ENCODE measurements at regions not wholly inside any gene's neighbourhood (a gene's known extent, or its start where the extent isn't known, plus 50 kb on each side); places are given as distances from the start of the nearest gene placed in this dataset.

DNA sequence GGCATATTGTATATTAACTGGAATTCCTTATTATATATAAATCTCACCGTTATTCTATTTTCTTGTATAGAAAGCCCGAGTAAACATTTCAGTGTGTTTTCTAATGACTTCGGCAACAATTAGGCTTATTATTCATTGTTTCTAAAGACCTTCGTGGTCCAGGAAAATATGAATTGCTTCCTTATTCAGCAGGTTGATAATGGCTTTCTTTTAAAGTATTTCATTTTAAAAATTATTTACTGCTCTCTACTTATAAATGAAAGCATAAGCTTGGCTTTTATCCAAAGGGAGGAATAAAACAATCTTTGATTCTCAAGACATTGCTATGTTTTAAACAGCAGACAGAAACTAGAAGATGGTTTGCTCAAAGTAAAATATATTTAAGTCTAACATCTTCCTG, 198.4 kb upstream of the RGS18 start:
- Histone ChIP-seq H2BK20ac (ENCODE audit: low read depth, low read length) (no peak overlapping the region), H3K27me3 (ENCODE audit: control insufficient read depth, insufficient read depth, low read length) (no peaks in the 10 kb centered on the region), H2AFZ (replicated peaks; ENCODE audit: low read length, poor library complexity) (no peak overlapping the region), H4K8ac (ENCODE audit: low read depth in 2 of 2, low read length in 2 of 2) (no peak overlapping the region), H4K91ac (ENCODE audit: insufficient read depth, low read depth, low read length) (no peak overlapping the region), H3K36me3 (ENCODE audit: control insufficient read depth, insufficient read depth, low read length) (no peaks in the 10 kb centered on the region), H2BK5ac (ENCODE audit: low read depth, low read length, poor library complexity, severe bottlenecking) (no peak overlapping the region), H3K18ac (ENCODE audit: low read depth, low read length) (no peak overlapping the region), H4K5ac (ENCODE audit: low read depth, low read length) (no peak overlapping the region), H3K14ac (replicated peaks; ENCODE audit: low read depth, low read length) (no peak overlapping the region), H2BK120ac (ENCODE audit: low read depth, low read length) (no peak overlapping the region), H3K9ac (ENCODE audit: low read depth, low read length) (no peak overlapping the region), H2AK9ac (replicated peaks; ENCODE audit: low read depth, low read length, poor library complexity) (no peak overlapping the region), H3K27ac (ENCODE audit: insufficient read depth, low read length) (no peak overlapping the region), H3K4me3 (ENCODE audit: insufficient read depth, low read depth, low read length) (no peak overlapping the region), H3K56ac (ENCODE audit: extremely low read depth, insufficient read depth, low read length) (no peak overlapping the region), H4K20me1 (ENCODE audit: insufficient read depth, low read length) (no peaks in the 10 kb centered on the region), H3K9me1 (ENCODE audit: insufficient read depth, low read length) (no peaks in the 10 kb centered on the region), H2BK15ac (ENCODE audit: low read depth, low read length) (no peak overlapping the region), H3K4me1 (ENCODE audit: control insufficient read depth, insufficient read depth, low read length) (no peaks in the 10 kb centered on the region), H2AK5ac (ENCODE audit: low read depth, low read length) (no peak overlapping the region), H3K4ac (ENCODE audit: low read depth, low read length) (no peak overlapping the region), H3K9me3 (ENCODE audit: control insufficient read depth, insufficient read depth, low read length) (no peaks in the 10 kb centered on the region), H3K23ac (ENCODE audit: low read depth, low read length) (no peak overlapping the region), H3K79me1 (ENCODE audit: low read depth in 1 of 2, low read length in 2 of 2) (no peaks in the 10 kb centered on the region), H3K4me2 (ENCODE audit: low read depth, low read length) (no peak overlapping the region)
- ChIA-PET POLR2A (ENCODE audit: unreplicated experiment) (no interaction called here), CTCF (no interaction called here)
- DNase-seq (no peak), ATAC-seq (ENCODE audit: low read depth) (no peak)
- in situ Hi-C loops (cut with MboI; ENCODE audit: low sequenced_read_pairs) = no loop called here
- no CpG with 5 or more reads among the region's 4 CpGs for WGBS, 2 experiments (ENCODE audit: extremely low coverage in 2 of 2, insufficient read length in 1 of 2)
- TF ChIP-seq, protein P1, sequence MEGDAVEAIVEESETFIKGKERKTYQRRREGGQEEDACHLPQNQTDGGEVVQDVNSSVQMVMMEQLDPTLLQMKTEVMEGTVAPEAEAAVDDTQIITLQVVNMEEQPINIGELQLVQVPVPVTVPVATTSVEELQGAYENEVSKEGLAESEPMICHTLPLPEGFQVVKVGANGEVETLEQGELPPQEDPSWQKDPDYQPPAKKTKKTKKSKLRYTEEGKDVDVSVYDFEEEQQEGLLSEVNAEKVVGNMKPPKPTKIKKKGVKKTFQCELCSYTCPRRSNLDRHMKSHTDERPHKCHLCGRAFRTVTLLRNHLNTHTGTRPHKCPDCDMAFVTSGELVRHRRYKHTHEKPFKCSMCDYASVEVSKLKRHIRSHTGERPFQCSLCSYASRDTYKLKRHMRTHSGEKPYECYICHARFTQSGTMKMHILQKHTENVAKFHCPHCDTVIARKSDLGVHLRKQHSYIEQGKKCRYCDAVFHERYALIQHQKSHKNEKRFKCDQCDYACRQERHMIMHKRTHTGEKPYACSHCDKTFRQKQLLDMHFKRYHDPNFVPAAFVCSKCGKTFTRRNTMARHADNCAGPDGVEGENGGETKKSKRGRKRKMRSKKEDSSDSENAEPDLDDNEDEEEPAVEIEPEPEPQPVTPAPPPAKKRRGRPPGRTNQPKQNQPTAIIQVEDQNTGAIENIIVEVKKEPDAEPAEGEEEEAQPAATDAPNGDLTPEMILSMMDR (conservative IDR thresholded peaks at IDR 0.05; ENCODE audit: low read depth, low read length) = no peak
- TF ChIP-seq NFE2L2 (IDR thresholded peaks at IDR 0.05; ENCODE audit: low read depth, low read length) (no peak), SMC3 (IDR thresholded peaks at IDR 0.05; ENCODE audit: low read depth, low read length) (no peak)
- BruUV-seq (replicated peaks) = no TSS peak
- dilution Hi-C loops (cut with HindIII; ENCODE audit: low sequenced_read_pairs, unreplicated experiment) = no loop called here
- intact Hi-C loops (cut with micrococcal nuclease) = no loop called here

Measured in IMR-90 (cell line).